ENCODE measurements at regions not wholly inside any gene's neighbourhood (a gene's known extent, or its start where the extent isn't known, plus 50 kb on each side); places are given as distances from the start of the nearest gene placed in this dataset.

- no peak for TF ChIP-seq THAP7 (CRISPR knock-in tag; IDR thresholded peaks at IDR 0.05)
- TF ChIP-seq, protein P1, sequence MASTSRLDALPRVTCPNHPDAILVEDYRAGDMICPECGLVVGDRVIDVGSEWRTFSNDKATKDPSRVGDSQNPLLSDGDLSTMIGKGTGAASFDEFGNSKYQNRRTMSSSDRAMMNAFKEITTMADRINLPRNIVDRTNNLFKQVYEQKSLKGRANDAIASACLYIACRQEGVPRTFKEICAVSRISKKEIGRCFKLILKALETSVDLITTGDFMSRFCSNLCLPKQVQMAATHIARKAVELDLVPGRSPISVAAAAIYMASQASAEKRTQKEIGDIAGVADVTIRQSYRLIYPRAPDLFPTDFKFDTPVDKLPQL (IDR thresholded peaks at IDR 0.05; ENCODE audit: extremely low read depth, insufficient read length) = no peak
- TF ChIP-seq, protein P2, sequence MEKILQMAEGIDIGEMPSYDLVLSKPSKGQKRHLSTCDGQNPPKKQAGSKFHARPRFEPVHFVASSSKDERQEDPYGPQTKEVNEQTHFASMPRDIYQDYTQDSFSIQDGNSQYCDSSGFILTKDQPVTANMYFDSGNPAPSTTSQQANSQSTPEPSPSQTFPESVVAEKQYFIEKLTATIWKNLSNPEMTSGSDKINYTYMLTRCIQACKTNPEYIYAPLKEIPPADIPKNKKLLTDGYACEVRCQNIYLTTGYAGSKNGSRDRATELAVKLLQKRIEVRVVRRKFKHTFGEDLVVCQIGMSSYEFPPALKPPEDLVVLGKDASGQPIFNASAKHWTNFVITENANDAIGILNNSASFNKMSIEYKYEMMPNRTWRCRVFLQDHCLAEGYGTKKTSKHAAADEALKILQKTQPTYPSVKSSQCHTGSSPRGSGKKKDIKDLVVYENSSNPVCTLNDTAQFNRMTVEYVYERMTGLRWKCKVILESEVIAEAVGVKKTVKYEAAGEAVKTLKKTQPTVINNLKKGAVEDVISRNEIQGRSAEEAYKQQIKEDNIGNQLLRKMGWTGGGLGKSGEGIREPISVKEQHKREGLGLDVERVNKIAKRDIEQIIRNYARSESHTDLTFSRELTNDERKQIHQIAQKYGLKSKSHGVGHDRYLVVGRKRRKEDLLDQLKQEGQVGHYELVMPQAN (IDR thresholded peaks at IDR 0.05; ENCODE audit: borderline replicate concordance) = no peak
- TF ChIP-seq USF2 (CRISPR knock-in tag; IDR thresholded peaks at IDR 0.05) = peak; percentile 83
- no peak for TF ChIP-seq FOXK1 (CRISPR knock-in tag; IDR thresholded peaks at IDR 0.05; ENCODE audit: borderline replicate concordance)
- no peak for TF ChIP-seq MLLT1 (IDR thresholded peaks at IDR 0.05)
- no peak for TF ChIP-seq HDAC3 (IDR thresholded peaks at IDR 0.05; ENCODE audit: borderline replicate concordance, partially characterized antibody)
- no peak for TF ChIP-seq KLF13 (tag; IDR thresholded peaks at IDR 0.05; ENCODE audit: borderline replicate concordance, low read depth)
- TF ChIP-seq TAL1 (IDR thresholded peaks at IDR 0.05) = no peak
- TF ChIP-seq IRF2 (CRISPR knock-in tag; IDR thresholded peaks at IDR 0.05) = no peak
- no peak for TF ChIP-seq TEAD2 (tag; IDR thresholded peaks at IDR 0.05)
- TF ChIP-seq ZFP30 (CRISPR knock-in tag; IDR thresholded peaks at IDR 0.05; ENCODE audit: borderline replicate concordance) = no peak
- no peak for TF ChIP-seq SPI1 (IDR thresholded peaks at IDR 0.05; ENCODE audit: borderline replicate concordance, low read depth, low read length)
- no peak for TF ChIP-seq MYNN (IDR thresholded peaks at IDR 0.05)
- TF ChIP-seq MYNN (CRISPR knock-in tag; IDR thresholded peaks at IDR 0.05) = no peak
- peak; percentile 24; the same call in 1 of the 2 replicates for TF ChIP-seq CTBP1 (IDR thresholded peaks at IDR 0.05; ENCODE audit: borderline replicate concordance)
- TF ChIP-seq, protein P3, sequence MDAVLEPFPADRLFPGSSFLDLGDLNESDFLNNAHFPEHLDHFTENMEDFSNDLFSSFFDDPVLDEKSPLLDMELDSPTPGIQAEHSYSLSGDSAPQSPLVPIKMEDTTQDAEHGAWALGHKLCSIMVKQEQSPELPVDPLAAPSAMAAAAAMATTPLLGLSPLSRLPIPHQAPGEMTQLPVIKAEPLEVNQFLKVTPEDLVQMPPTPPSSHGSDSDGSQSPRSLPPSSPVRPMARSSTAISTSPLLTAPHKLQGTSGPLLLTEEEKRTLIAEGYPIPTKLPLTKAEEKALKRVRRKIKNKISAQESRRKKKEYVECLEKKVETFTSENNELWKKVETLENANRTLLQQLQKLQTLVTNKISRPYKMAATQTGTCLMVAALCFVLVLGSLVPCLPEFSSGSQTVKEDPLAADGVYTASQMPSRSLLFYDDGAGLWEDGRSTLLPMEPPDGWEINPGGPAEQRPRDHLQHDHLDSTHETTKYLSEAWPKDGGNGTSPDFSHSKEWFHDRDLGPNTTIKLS (IDR thresholded peaks at IDR 0.05; ENCODE audit: borderline replicate concordance, low read depth) = no peak
- TF ChIP-seq MEIS2 (IDR thresholded peaks at IDR 0.05; ENCODE audit: partially characterized antibody) = no peak
Observed at GRCh38 chr6:106883808-106884262, 90.7 kb downstream of the CD24 start (continued).

Measured in K562 (cell line).